Activated CD4-positive, alpha-beta T cell treated with anti-CD3 and anti-CD28 coated beads, Interleukin-2, amount 10 ng/mL, durations not matched to agents 24 days and 14 days (primary cell): ENCODE measurements at regions not wholly inside any gene's neighbourhood (a gene's known extent, or its start where the extent isn't known, plus 50 kb on each side); places are given as distances from the start of the nearest gene placed in this dataset.

Source experiments
- DNase-seq: peaks from one replicate; pipeline ENCODE4 v3.0.0; 2022
- H3K27ac Mint-ChIP-seq: one replicate; pipeline ENCODE4 v1.8.0; 2022; ENCODE audit warnings: mild to moderate bottlenecking, mixed read lengths
- H3K27me3 Mint-ChIP-seq: one replicate; pipeline ENCODE4 v1.8.0; 2022; ENCODE audit warnings: mixed read lengths
- H3K36me3 Mint-ChIP-seq: one replicate; pipeline ENCODE4 v1.8.0; 2022; ENCODE audit warnings: low read depth, mild to moderate bottlenecking, mixed read lengths
- H3K4me1 Mint-ChIP-seq: one replicate; pipeline ENCODE4 v1.8.0; 2021; ENCODE audit warnings: mixed read lengths
- H3K4me3 Mint-ChIP-seq: one replicate; pipeline ENCODE4 v1.8.0; 2022; ENCODE audit warnings: mild to moderate bottlenecking, moderate library complexity, mixed read lengths
- H3K9me3 Mint-ChIP-seq: one replicate; pipeline ENCODE4 v1.8.0; 2021; ENCODE audit warnings: mixed read lengths
- intact Hi-C: fragments of 100-400 bp; cut with micrococcal nuclease; formaldehyde crosslinking; loops from one replicate; pipeline ENCODE4 v1.15.1; 2023

DNA sequence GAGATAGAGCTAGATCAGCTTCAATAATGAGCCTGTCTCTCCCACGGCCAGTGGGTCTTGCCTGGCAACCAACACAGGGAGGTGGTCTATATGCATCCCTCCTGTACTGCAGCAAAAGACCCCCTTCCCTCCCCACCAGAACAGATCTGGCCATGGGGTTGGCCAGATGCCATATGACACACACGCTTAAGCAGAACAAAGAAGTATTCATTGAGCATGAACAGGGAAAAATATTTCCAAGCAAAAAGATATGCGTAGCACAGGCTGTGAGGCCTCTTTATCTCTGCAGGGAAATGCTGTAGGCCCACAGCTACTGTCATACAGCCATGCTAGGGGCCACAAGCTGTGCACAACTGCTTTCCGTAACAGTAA is 73.4 kb upstream of the NRSN1 start:
- Mint-ChIP-seq H3K4me3 (no peak overlapping the region), H3K27ac (no peak overlapping the region), H3K27me3 (no peaks in the 10 kb centered on the region), H3K9me3 (no peaks in the 10 kb centered on the region), H3K4me1 (no peaks in the 10 kb centered on the region), H3K36me3 (no peaks in the 10 kb centered on the region)
- no peak for DNase-seq
- intact Hi-C loops: no loop called here

GRCh38 chr6:24053057-24053456 is 73.0 kb upstream of the NRSN1 start:
- no peaks in the 10 kb centered on the region for H3K4me1 Mint-ChIP-seq
- no peaks in the 10 kb centered on the region for H3K27me3 Mint-ChIP-seq
- intact Hi-C loops: no loop called here
- no peak overlapping the region for H3K4me3 Mint-ChIP-seq
- H3K36me3 Mint-ChIP-seq: no peaks in the 10 kb centered on the region
- no peaks in the 10 kb centered on the region for H3K9me3 Mint-ChIP-seq
- DNase-seq: no peak
- H3K27ac Mint-ChIP-seq: no peak overlapping the region

DNA sequence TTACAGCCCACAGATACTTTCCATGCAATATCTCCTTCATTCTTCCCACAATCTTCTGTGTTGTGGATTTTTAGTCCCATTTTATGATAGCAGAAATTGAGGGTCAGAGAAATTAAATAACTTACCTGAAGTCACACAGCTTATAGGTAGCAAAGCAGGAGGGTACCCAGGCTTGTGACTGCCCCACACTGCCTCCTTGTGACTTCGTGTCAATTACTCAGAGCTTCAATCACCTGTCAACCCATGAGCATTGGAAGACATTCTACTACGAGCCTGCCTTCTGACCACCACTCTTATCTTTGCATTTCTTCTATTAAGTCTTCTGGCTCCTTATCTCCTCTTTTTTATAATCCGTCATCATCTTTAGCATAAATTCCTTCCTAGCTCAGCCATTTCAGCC is 71.6 kb upstream of the NRSN1 start:
- no peak overlapping the region for H3K27ac Mint-ChIP-seq
- no peaks in the 10 kb centered on the region for H3K4me1 Mint-ChIP-seq
- intact Hi-C loops: no loop called here
- no peaks in the 10 kb centered on the region for H3K36me3 Mint-ChIP-seq
- H3K27me3 Mint-ChIP-seq: no peaks in the 10 kb centered on the region
- no peaks in the 10 kb centered on the region for H3K9me3 Mint-ChIP-seq
- no peak overlapping the region for H3K4me3 Mint-ChIP-seq
- no peak for DNase-seq

DNA sequence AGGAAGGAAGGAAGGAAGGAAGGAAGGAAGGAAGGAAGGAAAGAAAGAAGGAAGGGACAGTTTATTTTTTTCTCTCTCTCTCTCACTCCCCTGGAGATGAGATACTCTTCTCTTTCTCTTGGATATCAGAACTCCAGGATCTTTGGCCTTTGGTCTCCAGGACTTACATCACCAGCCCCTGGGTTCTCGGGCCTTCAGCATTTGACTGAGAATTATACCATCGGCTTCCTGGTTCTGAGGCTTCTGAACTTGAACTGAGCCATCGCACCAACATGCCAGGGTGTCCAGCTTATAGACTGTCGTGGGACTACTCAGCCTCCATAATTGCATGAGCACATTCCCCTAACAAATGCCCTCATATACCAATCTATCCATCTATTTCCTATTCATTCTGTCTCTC is 69.4 kb upstream of the NRSN1 start:
- intact Hi-C loops: no loop called here
- Mint-ChIP-seq H3K27ac (no peak overlapping the region), H3K36me3 (no peaks in the 10 kb centered on the region), H3K9me3 (no peaks in the 10 kb centered on the region), H3K4me3 (no peak overlapping the region), H3K4me1 (no peaks in the 10 kb centered on the region), H3K27me3 (no peaks in the 10 kb centered on the region)
- no peak for DNase-seq

- H3K9me3 Mint-ChIP-seq: no peaks in the 10 kb centered on the region
- no peak overlapping the region for H3K27ac Mint-ChIP-seq
- no peaks in the 10 kb centered on the region for H3K36me3 Mint-ChIP-seq
- DNase-seq: no peak
- no peaks in the 10 kb centered on the region for H3K27me3 Mint-ChIP-seq
- no peak overlapping the region for H3K4me3 Mint-ChIP-seq
- H3K4me1 Mint-ChIP-seq: no peaks in the 10 kb centered on the region
- intact Hi-C loops: no loop called here
These were observed 69.0 kb upstream of the NRSN1 start for GRCh38 chr6:24057030-24057429.

- Mint-ChIP-seq H3K36me3 (no peaks in the 10 kb centered on the region), H3K4me3 (no peak overlapping the region), H3K27me3 (no peaks in the 10 kb centered on the region), H3K4me1 (no peaks in the 10 kb centered on the region), H3K9me3 (no peaks in the 10 kb centered on the region), H3K27ac (no peak overlapping the region)
- no peak for DNase-seq
- intact Hi-C loops: no loop called here
These were observed 64.8 kb upstream of the NRSN1 start for GRCh38 chr6:24060982-24061754.

DNA sequence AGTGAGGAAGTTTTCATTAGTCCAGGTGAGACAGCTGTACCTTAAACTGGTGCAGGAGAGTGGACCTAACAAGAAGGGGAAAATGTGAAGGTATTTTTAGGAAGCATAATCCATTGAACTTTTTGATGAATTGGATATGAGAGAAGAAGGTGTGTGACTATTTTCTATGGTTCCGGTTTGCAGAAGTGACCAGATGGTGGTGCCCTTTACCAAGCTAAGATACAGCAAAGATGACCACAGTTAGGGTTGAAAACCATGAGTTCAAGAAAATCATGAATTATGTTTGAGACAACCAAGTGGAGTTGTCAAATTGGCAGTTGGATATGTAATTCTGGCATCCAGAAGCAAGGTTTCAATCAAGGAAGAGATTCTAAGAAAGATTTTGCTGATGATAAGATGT is 61.9 kb upstream of the NRSN1 start:
- Mint-ChIP-seq H3K4me1 (no peaks in the 10 kb centered on the region), H3K4me3 (no peak overlapping the region), H3K36me3 (no peaks in the 10 kb centered on the region), H3K27me3 (no peaks in the 10 kb centered on the region), H3K9me3 (no peaks in the 10 kb centered on the region), H3K27ac (no peak overlapping the region)
- intact Hi-C loops: no loop called here
- no peak for DNase-seq

DNA sequence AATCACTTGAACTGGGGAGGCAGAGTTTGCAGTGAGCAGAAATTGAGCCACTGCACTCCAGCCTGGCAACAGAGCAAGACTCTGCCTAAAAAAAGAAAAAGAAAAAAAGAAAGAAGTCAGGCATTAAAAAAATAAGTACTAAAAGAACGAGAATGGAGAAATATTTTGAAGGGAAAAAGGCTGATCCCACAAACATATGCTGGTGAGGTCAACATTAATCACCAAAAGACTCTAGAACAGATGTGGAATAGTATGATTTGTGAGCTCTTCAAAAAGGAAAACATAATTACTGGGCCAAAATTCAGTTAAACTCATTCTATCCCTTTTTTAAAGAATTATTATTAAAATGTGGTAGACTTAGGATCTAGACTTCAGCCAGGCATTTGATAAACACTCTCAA is 61.2 kb upstream of the NRSN1 start:
- Mint-ChIP-seq H3K36me3 (no peaks in the 10 kb centered on the region), H3K9me3 (no peaks in the 10 kb centered on the region), H3K4me3 (no peak overlapping the region), H3K27me3 (no peaks in the 10 kb centered on the region), H3K27ac (no peak overlapping the region), H3K4me1 (no peaks in the 10 kb centered on the region)
- intact Hi-C loops: no loop called here
- DNase-seq: no peak

DNA sequence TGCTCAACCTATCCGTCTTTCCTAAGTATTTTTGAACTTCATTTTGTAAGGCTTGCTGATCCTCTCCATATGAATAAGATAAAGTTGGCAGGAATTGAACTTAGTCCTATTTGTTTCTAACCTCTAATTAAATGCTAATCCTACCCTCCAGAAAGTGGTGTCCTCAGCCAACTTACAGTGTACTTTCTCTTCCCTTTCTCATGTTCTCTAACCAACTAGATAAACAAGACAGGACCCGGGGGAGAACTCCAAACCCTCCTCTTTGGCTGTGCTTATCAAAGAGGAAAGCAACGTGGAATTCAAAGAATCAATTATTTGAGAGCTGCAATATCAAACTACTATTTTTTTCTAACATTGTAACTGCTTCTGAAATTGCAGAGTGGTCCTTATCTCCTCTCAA is 56.5 kb upstream of the NRSN1 start:
- intact Hi-C loops: no loop called here
- Mint-ChIP-seq H3K27me3 (no peaks in the 10 kb centered on the region), H3K9me3 (no peaks in the 10 kb centered on the region), H3K4me1 (no peaks in the 10 kb centered on the region), H3K4me3 (no peak overlapping the region), H3K36me3 (no peaks in the 10 kb centered on the region), H3K27ac (no peak overlapping the region)
- DNase-seq: no peak

GRCh38 chr6:24072038-24072746 is 53.8 kb upstream of the NRSN1 start:
- no peaks in the 10 kb centered on the region for H3K9me3 Mint-ChIP-seq
- DNase-seq: no peak
- H3K4me1 Mint-ChIP-seq: no peaks in the 10 kb centered on the region
- intact Hi-C loops: no loop called here
- no peaks in the 10 kb centered on the region for H3K36me3 Mint-ChIP-seq
- H3K4me3 Mint-ChIP-seq: no peak overlapping the region
- H3K27ac Mint-ChIP-seq: no peak overlapping the region
- H3K27me3 Mint-ChIP-seq: no peaks in the 10 kb centered on the region

- no peaks in the 10 kb centered on the region for H3K36me3 Mint-ChIP-seq
- no peak overlapping the region for H3K27ac Mint-ChIP-seq
- H3K4me3 Mint-ChIP-seq: no peak overlapping the region
- no peaks in the 10 kb centered on the region for H3K9me3 Mint-ChIP-seq
- no peaks in the 10 kb centered on the region for H3K27me3 Mint-ChIP-seq
- no peak for DNase-seq
- H3K4me1 Mint-ChIP-seq: no peaks in the 10 kb centered on the region
- intact Hi-C loops: no loop called here
These were observed 50.0 kb upstream of the NRSN1 start for GRCh38 chr6:24076011-24076410.
